IMR-90 (cell line): ENCODE measurements at regions not wholly inside any gene's neighbourhood (a gene's known extent, or its start where the extent isn't known, plus 50 kb on each side); places are given as distances from the start of the nearest gene placed in this dataset.

ENCODE experiments used
- ATAC-seq: fragments of 200-7000 bp; cut with Tn5 transposase; 2 replicates; pipeline ENCODE4 v1.9.1; 2020; ENCODE audit warnings: low read depth, mild to moderate bottlenecking, moderate library complexity
- BruUV-seq: library from RNA; stranded (reverse); fragments of 400-500 nt; replicated peaks from 2 replicates; lab custom pipeline; 2021; lab: Mats Ljungman, UMichigan
- CTCF ChIA-PET: fragments of 300-600 bp; formaldehyde crosslinking; extraction: SDS; loops from one replicate; lab custom pipeline; 2021; ENCODE audit warnings: antibody characterized with exemption; lab: Yijun Ruan, JAX
- POLR2A ChIA-PET: fragments of 300-600 bp; sonication (Branson Sonifier 250); formaldehyde crosslinking; loops from one replicate; lab custom pipeline; 2022; ENCODE audit warnings: antibody characterized with exemption; ENCODE audit not compliant: unreplicated experiment; lab: Charles Lee
- DNase-seq: peaks from one replicate; pipeline ENCODE4 v3.0.0; 2013
- H2AFZ ChIP-seq: replicated peaks from 2 replicates; pipeline ENCODE3; 2013; ENCODE audit warnings: low read length, mild to moderate bottlenecking; ENCODE audit not compliant: poor library complexity
- H2AK5ac ChIP-seq: 2 replicates; pipeline ENCODE4 v1.6.1; 2013; ENCODE audit warnings: low read depth, low read length, inconsistent platforms
- H2AK9ac ChIP-seq: replicated peaks from 2 replicates; pipeline ENCODE3; 2013; ENCODE audit warnings: mild to moderate bottlenecking, low read depth, low read length, moderate library complexity; ENCODE audit not compliant: poor library complexity
- H2BK120ac ChIP-seq: 2 replicates; pipeline ENCODE4 v1.6.1; 2013; ENCODE audit warnings: low read depth, low read length, inconsistent platforms
- H2BK15ac ChIP-seq: 3 replicates; pipeline ENCODE4 v1.6.1; 2013; ENCODE audit warnings: low read depth, low read length, inconsistent platforms
- H2BK20ac ChIP-seq: 2 replicates; pipeline ENCODE4 v1.6.1; 2013; ENCODE audit warnings: low read depth, mild to moderate bottlenecking, inconsistent platforms, low read length, moderate library complexity
- H2BK5ac ChIP-seq: 2 replicates; pipeline ENCODE4 v1.6.1; 2013; ENCODE audit warnings: mild to moderate bottlenecking, low read depth, low read length, inconsistent platforms; ENCODE audit not compliant: poor library complexity, severe bottlenecking
- H3K14ac ChIP-seq: replicated peaks from 2 replicates; pipeline ENCODE4 v1.6.1; 2013; ENCODE audit warnings: low read depth, low read length, inconsistent platforms
- H3K18ac ChIP-seq: 2 replicates; pipeline ENCODE4 v1.6.1; 2013; ENCODE audit warnings: low read depth, low read length, control low read depth
- H3K23ac ChIP-seq: 2 replicates; pipeline ENCODE4 v1.6.1; 2013; ENCODE audit warnings: low read depth, low read length, inconsistent platforms
- H3K27ac ChIP-seq: 2 replicates; pipeline ENCODE4 v1.5.1; 2013; ENCODE audit warnings: mild to moderate bottlenecking, control low read depth, low read length; ENCODE audit not compliant: insufficient read depth
- H3K27me3 ChIP-seq: 2 replicates; pipeline ENCODE4 v1.6.1; 2013; ENCODE audit warnings: low read length; ENCODE audit not compliant: control insufficient read depth, insufficient read depth
- H3K36me3 ChIP-seq: 2 replicates; pipeline ENCODE4 v1.6.1; 2013; ENCODE audit warnings: low read length, mixed read lengths; ENCODE audit not compliant: control insufficient read depth, insufficient read depth
- H3K4ac ChIP-seq: 2 replicates; pipeline ENCODE4 v1.6.1; 2013; ENCODE audit warnings: low read depth, low read length, inconsistent platforms
- H3K4me1 ChIP-seq: 2 replicates; pipeline ENCODE4 v1.6.1; 2013; ENCODE audit warnings: low read length, mixed read lengths; ENCODE audit not compliant: control insufficient read depth, insufficient read depth
- H3K4me2 ChIP-seq: 2 replicates; pipeline ENCODE4 v1.6.1; 2013; ENCODE audit warnings: low read depth, mild to moderate bottlenecking, control low read depth, low read length, moderate library complexity
- H3K4me3 ChIP-seq: 2 replicates; pipeline ENCODE4 v1.5.1; 2013; ENCODE audit warnings: low read depth, mild to moderate bottlenecking, control low read depth, low read length, moderate library complexity; ENCODE audit not compliant: insufficient read depth
- H3K56ac ChIP-seq: 2 replicates; pipeline ENCODE4 v1.6.1; 2013; ENCODE audit warnings: low read length, inconsistent platforms; ENCODE audit not compliant: insufficient read depth; ENCODE audit errors: extremely low read depth
- H3K79me1 ChIP-seq, 2 experiments: 2 replicates each; pipeline ENCODE4 v1.6.1; 2013; ENCODE audit warnings: low read length in 2 of 2, inconsistent platforms in 1 of 2, low read depth in 1 of 2
- H3K9ac ChIP-seq: 2 replicates; pipeline ENCODE4 v1.6.1; 2013; ENCODE audit warnings: low read depth, low read length, control low read depth
- H3K9me1 ChIP-seq: 2 replicates; pipeline ENCODE4 v1.6.1; 2013; ENCODE audit warnings: low read length, inconsistent platforms; ENCODE audit not compliant: insufficient read depth
- H3K9me3 ChIP-seq: 2 replicates; pipeline ENCODE4 v1.6.1; 2013; ENCODE audit warnings: low read length; ENCODE audit not compliant: control insufficient read depth, insufficient read depth
- H4K20me1 ChIP-seq: 2 replicates; pipeline ENCODE4 v1.6.1; 2013; ENCODE audit warnings: low read length, inconsistent platforms; ENCODE audit not compliant: insufficient read depth
- H4K5ac ChIP-seq: 2 replicates; pipeline ENCODE4 v1.6.1; 2013; ENCODE audit warnings: mild to moderate bottlenecking, low read depth, low read length, control low read depth
- H4K8ac ChIP-seq, 2 experiments: 2 replicates each; pipeline ENCODE4 v1.6.1; 2013; ENCODE audit warnings: low read depth in 2 of 2, low read length in 2 of 2, control low read depth in 1 of 2, inconsistent platforms in 1 of 2
- H4K91ac ChIP-seq: 2 replicates; pipeline ENCODE4 v1.6.1; 2013; ENCODE audit warnings: low read depth, low read length, inconsistent platforms; ENCODE audit not compliant: insufficient read depth
- BHLHE40 ChIP-seq: fragments of 150-350 bp; IDR thresholded peaks from 2 replicates; pipeline ENCODE4 v1.6.1; 2016; ENCODE audit warnings: mild to moderate bottlenecking, low read depth, low read length
- CEBPB ChIP-seq: IDR thresholded peaks from 2 replicates; pipeline ENCODE4 v1.6.1; 2012; ENCODE audit warnings: low read depth, low read length, improper control_type of control experiment
- CHD1 ChIP-seq: IDR thresholded peaks from 2 replicates; pipeline ENCODE4 v1.6.1; 2012; ENCODE audit warnings: low read depth, low read length, improper control_type of control experiment
- CTCF ChIP-seq: conservative IDR thresholded peaks from 2 replicates; pipeline ENCODE4 v1.5.1; 2012; ENCODE audit warnings: mild to moderate bottlenecking, low read depth, low read length, improper control_type of control experiment
- ELK1 ChIP-seq: fragments of 150-350 bp; IDR thresholded peaks from 2 replicates; pipeline ENCODE4 v1.6.1; 2016; ENCODE audit warnings: low read depth, mild to moderate bottlenecking, low read length, moderate library complexity, borderline replicate concordance
- FOS ChIP-seq: fragments of 150-350 bp; IDR thresholded peaks from 2 replicates; pipeline ENCODE4 v1.6.1; 2016; ENCODE audit warnings: low read depth, low read length
- MAFK ChIP-seq: IDR thresholded peaks from 2 replicates; pipeline ENCODE4 v1.6.1; 2012; ENCODE audit warnings: low read depth, low read length, improper control_type of control experiment
- MAZ ChIP-seq: IDR thresholded peaks from 2 replicates; pipeline ENCODE4 v1.6.1; 2012; ENCODE audit warnings: low read depth, mild to moderate bottlenecking, low read length, improper control_type of control experiment, moderate library complexity, borderline replicate concordance
- MXI1 ChIP-seq: IDR thresholded peaks from 2 replicates; pipeline ENCODE4 v1.6.1; 2012; ENCODE audit warnings: low read depth, mild to moderate bottlenecking, low read length, moderate library complexity, borderline replicate concordance
- NFE2L2 ChIP-seq: fragments of 150-350 bp; IDR thresholded peaks from 2 replicates; pipeline ENCODE4 v1.6.1; 2016; ENCODE audit warnings: low read depth, mild to moderate bottlenecking, low read length
- POLR2A ChIP-seq: IDR thresholded peaks from 2 replicates; pipeline ENCODE4 v1.6.1; 2012; ENCODE audit warnings: mild to moderate bottlenecking, low read depth, low read length
- RAD21 ChIP-seq: IDR thresholded peaks from 2 replicates; pipeline ENCODE4 v1.6.1; 2012; ENCODE audit warnings: low read length, improper control_type of control experiment
- RCOR1 ChIP-seq: IDR thresholded peaks from 2 replicates; pipeline ENCODE4 v1.6.1; 2012; ENCODE audit warnings: mild to moderate bottlenecking, low read length, improper control_type of control experiment; ENCODE audit not compliant: insufficient replicate concordance
- RFX5 ChIP-seq: IDR thresholded peaks from 2 replicates; pipeline ENCODE4 v1.8.0; 2012; ENCODE audit warnings: low read depth, mild to moderate bottlenecking, low read length, moderate library complexity
- SMC3 ChIP-seq: fragments of 150-350 bp; IDR thresholded peaks from 2 replicates; pipeline ENCODE4 v1.6.1; 2016; ENCODE audit warnings: low read depth, mild to moderate bottlenecking, antibody characterized with exemption, low read length, moderate library complexity
- USF2 ChIP-seq: fragments of 150-350 bp; IDR thresholded peaks from 2 replicates; pipeline ENCODE4 v1.6.1; 2017; ENCODE audit warnings: mild to moderate bottlenecking, antibody characterized with exemption, low read length, low read depth
- WGBS, 2 experiments: methylation state at CpG; one replicate each; pipeline versions ENCODE4 v1.1.5 to v1.1.7; 2013; ENCODE audit warnings: missing lambda C conversion rate in 2 of 2; ENCODE audit not compliant: insufficient read length in 1 of 2; ENCODE audit errors: extremely low coverage in 2 of 2; 5-methylcytosine and 5-hydroxymethylcytosine counted together
- dilution Hi-C: fragments of 300-500 bp; cut with HindIII; formaldehyde crosslinking; loops from one replicate; pipeline ENCODE4 v1.14.3; 2018; ENCODE audit warnings: low sequenced_read_pairs; ENCODE audit not compliant: unreplicated experiment
- in situ Hi-C: fragments of 300-500 bp; cut with MboI; formaldehyde crosslinking; loops from 3 replicates; pipeline ENCODE4 v1.14.3; 2019; ENCODE audit warnings: low sequenced_read_pairs, inconsistent platforms, mixed read lengths
- intact Hi-C: fragments of 100-400 bp; cut with micrococcal nuclease; formaldehyde crosslinking; loops from 2 replicates; pipeline ENCODE4 v1.10.0; 2022

GRCh38 chr7:17093461-17093860, 205.0 kb upstream of the AHR start:
- in situ Hi-C loops (no loop called here), intact Hi-C loops (no loop called here), dilution Hi-C loops (no loop called here)
- DNase-seq (no peak), ATAC-seq (no peak)
- BruUV-seq, result no TSS peak
- H3K14ac ChIP-seq, result no peak overlapping the region
- H4K5ac ChIP-seq, result no peak overlapping the region
- ChIA-PET POLR2A (no interaction called here), CTCF (no interaction called here)
- H4K91ac ChIP-seq, result no peak overlapping the region
- no peak overlapping the region for H3K4me2 ChIP-seq
- 0 out of 2 replicates have a peak overlapping the region, but pooled peaks have one; percentile 15 for H2AK5ac ChIP-seq
- no peaks in the 10 kb centered on the region for H3K36me3 ChIP-seq
- no CpG with 5 or more reads among the region's 3 CpGs for WGBS, 2 experiments
- H3K9ac ChIP-seq, result no peak overlapping the region
- no peaks in the 10 kb centered on the region for H3K9me1 ChIP-seq
- H3K23ac ChIP-seq, result no peak overlapping the region
- H2BK20ac ChIP-seq, result 0 out of 2 replicates have a peak overlapping the region, but pooled peaks have one; percentile 9
- H2BK15ac ChIP-seq, result no peak overlapping the region; the same call in 2 of the 3 replicates
- H2AK9ac ChIP-seq, result no peak overlapping the region
- no peak overlapping the region for H2BK120ac ChIP-seq
- H2BK5ac ChIP-seq, result no peak overlapping the region
- H4K8ac ChIP-seq, result no peak overlapping the region
- H3K9me3 ChIP-seq, result no peaks in the 10 kb centered on the region
- TF ChIP-seq RAD21, result no peak
- TF ChIP-seq ELK1, result no peak
- TF ChIP-seq BHLHE40, result no peak
- TF ChIP-seq FOS, result no peak
- no peak for TF ChIP-seq MAZ
- no peak for TF ChIP-seq RFX5
- TF ChIP-seq CHD1, result no peak
- TF ChIP-seq MXI1, result no peak
- TF ChIP-seq RCOR1, result no peak
- TF ChIP-seq CEBPB, result no peak
- no peak for TF ChIP-seq MAFK
- no peak for TF ChIP-seq NFE2L2
- no peak for TF ChIP-seq POLR2A
- no peak for TF ChIP-seq SMC3
- no peak for TF ChIP-seq CTCF
- no peak for TF ChIP-seq USF2
- no peak overlapping the region for H3K4me3 ChIP-seq
- H3K4ac ChIP-seq, result no peak overlapping the region
- H3K4me1 ChIP-seq, result no peaks in the 10 kb centered on the region
- no peak overlapping the region for H3K27ac ChIP-seq
- H2AFZ ChIP-seq, result no peak overlapping the region
- no peak overlapping the region for H3K56ac ChIP-seq
- no peaks in the 10 kb centered on the region for H3K79me1 ChIP-seq
- H3K18ac ChIP-seq, result no peak overlapping the region
- H4K20me1 ChIP-seq, result no peaks in the 10 kb centered on the region
- H3K27me3 ChIP-seq, result no peaks in the 10 kb centered on the region
